Adrenal gland (tissue), 9 donors: ENCODE measurements at regions not wholly inside any gene's neighbourhood (a gene's known extent, or its start where the extent isn't known, plus 50 kb on each side); places are given as distances from the start of the nearest gene placed in this dataset.

Experiments
- DNase-seq, 7 donors: peaks; one replicate each; pipeline ENCODE4 v3.0.0-alpha.2; 2019 to 2020
- H3K27ac ChIP-seq, 5 donors: fragments of 200-600 bp; sonication (generic) in 4 of 5; 1 replicate in 3 of 5; 2 replicates in 2 of 5; pipeline versions ENCODE4 v1.5.1 to v1.8.0; 2016 to 2020; ENCODE audit warnings: mild to moderate bottlenecking in 1 of 5
- H3K27me3 ChIP-seq: fragments of 200-600 bp; 2 replicates; pipeline ENCODE4 v1.8.0; 2021
- H3K36me3 ChIP-seq, 2 donors: fragments of 200-600 bp; replicated peaks in 1 of 2; 1 replicate in 1 of 2; 2 replicates in 1 of 2; pipeline versions ENCODE4 v1.5.1 to v1.8.0; 2018 to 2022
- H3K4me1 ChIP-seq, 2 donors: fragments of 200-600 bp; replicated peaks in 1 of 2; 1 replicate in 1 of 2; 2 replicates in 1 of 2; pipeline versions ENCODE4 v1.5.1 to v1.8.0; 2018 to 2021
- H3K4me3 ChIP-seq, 4 donors: fragments of 200-600 bp; sonication (generic) in 3 of 4; one replicate each; pipeline ENCODE4 v1.5.1; 2016 to 2018
- H3K9me3 ChIP-seq, 3 donors: fragments of 200-600 bp; sonication (generic) in 1 of 3; replicated peaks in 1 of 3; 1 replicate in 2 of 3; 2 replicates in 1 of 3; pipeline versions ENCODE4 v1.5.1 to v1.8.0; 2016 to 2021
- POLR2A ChIP-seq, 2 donors: fragments of 450-650 bp; IDR thresholded peaks; one replicate each; pipeline ENCODE4 v1.6.1; 2017; ENCODE audit warnings: antibody characterized with exemption in 2 of 2, mild to moderate bottlenecking in 2 of 2, moderate library complexity in 1 of 2
- WGBS, 4 donors: extraction: QIAGEN DNeasy Blood & Tissue Kit in 2 of 4; methylation state at CpG; one replicate each; pipeline versions ENCODE4 v1.1.5 to v1.1.7; 2013 to 2017; 5-methylcytosine and 5-hydroxymethylcytosine counted together
- intact Hi-C, 2 donors: fragments of 100-400 bp; cut with DNase I; formaldehyde crosslinking; loops; one replicate each; pipeline versions ENCODE4 v1.14.1 to v1.15.0; 2022 to 2023
- TF ChIP-seq, protein P1 (sequence below), 6 experiments: fragments of 450-650 bp in 4 of 6; fragments of 200-600 bp in 2 of 6; sonication (generic) in 1 of 6; IDR thresholded peaks; 1 replicate in 5 of 6; 2 replicates in 1 of 6; pipeline versions ENCODE4 v1.5.1 to v1.8.0; 2016 to 2021; ENCODE audit warnings: antibody characterized with exemption in 6 of 6, mild to moderate bottlenecking in 2 of 6, moderate library complexity in 1 of 6
- donor health status: healthy with polysubstance abuse.
- donor health status: Bipolar disorder and iron deficiency.
- donor health status: DM: yes; HTN: yes; CAD: no.
- donor health status: DM: no; HTN: no; CAD: no.
- donor health status: DM: no; HTN: no; CAD: no.

- intact Hi-C loops, result no loop called here
- TF ChIP-seq, protein P1, sequence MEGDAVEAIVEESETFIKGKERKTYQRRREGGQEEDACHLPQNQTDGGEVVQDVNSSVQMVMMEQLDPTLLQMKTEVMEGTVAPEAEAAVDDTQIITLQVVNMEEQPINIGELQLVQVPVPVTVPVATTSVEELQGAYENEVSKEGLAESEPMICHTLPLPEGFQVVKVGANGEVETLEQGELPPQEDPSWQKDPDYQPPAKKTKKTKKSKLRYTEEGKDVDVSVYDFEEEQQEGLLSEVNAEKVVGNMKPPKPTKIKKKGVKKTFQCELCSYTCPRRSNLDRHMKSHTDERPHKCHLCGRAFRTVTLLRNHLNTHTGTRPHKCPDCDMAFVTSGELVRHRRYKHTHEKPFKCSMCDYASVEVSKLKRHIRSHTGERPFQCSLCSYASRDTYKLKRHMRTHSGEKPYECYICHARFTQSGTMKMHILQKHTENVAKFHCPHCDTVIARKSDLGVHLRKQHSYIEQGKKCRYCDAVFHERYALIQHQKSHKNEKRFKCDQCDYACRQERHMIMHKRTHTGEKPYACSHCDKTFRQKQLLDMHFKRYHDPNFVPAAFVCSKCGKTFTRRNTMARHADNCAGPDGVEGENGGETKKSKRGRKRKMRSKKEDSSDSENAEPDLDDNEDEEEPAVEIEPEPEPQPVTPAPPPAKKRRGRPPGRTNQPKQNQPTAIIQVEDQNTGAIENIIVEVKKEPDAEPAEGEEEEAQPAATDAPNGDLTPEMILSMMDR (IDR thresholded peaks at IDR 0.05), result no peak
- TF ChIP-seq POLR2A (IDR thresholded peaks at IDR 0.05), result no peak
- WGBS, 4 donors, result 88 to 98% (median 95%) methylated on average over 12 to 32 of the region's 32 CpGs
Measured at GRCh38 chr2:215615067-215615802, 179.4 kb upstream of the FN1 start.

GRCh38 chr2:215614296-215614695, 178.4 kb upstream of the FN1 start:
- DNase-seq, result no peak
- H3K4me3 ChIP-seq, result no peak overlapping the region
- H3K4me1 ChIP-seq, result peaks cover 0 to 10% of the 10 kb centered on the region in 2 donors
- H3K9me3 ChIP-seq, result no peaks in the 10 kb centered on the region
- no peak overlapping the region for H3K27ac ChIP-seq
- no peaks in the 10 kb centered on the region for H3K36me3 ChIP-seq
- intact Hi-C loops, result no loop called here
- 92 to 98% (median 95%) methylated on average over 7 of the region's 7 CpGs for WGBS, 4 donors
- H3K27me3 ChIP-seq, result no peaks in the 10 kb centered on the region
- TF ChIP-seq, protein P1 (IDR thresholded peaks at IDR 0.05), result no peak
- TF ChIP-seq POLR2A (IDR thresholded peaks at IDR 0.05), result no peak

More at GRCh38 chr2:215615067-215615802, 179.4 kb upstream of the FN1 start:
- Histone ChIP-seq H3K4me3 (no peak overlapping the region), H3K4me1 (peaks cover 5 to 19% of the 10 kb centered on the region in 2 donors), H3K27me3 (no peaks in the 10 kb centered on the region), H3K27ac (no peak overlapping the region), H3K9me3 (no peaks in the 10 kb centered on the region), H3K36me3 (no peaks in the 10 kb centered on the region)
- no peak for DNase-seq

DNA sequence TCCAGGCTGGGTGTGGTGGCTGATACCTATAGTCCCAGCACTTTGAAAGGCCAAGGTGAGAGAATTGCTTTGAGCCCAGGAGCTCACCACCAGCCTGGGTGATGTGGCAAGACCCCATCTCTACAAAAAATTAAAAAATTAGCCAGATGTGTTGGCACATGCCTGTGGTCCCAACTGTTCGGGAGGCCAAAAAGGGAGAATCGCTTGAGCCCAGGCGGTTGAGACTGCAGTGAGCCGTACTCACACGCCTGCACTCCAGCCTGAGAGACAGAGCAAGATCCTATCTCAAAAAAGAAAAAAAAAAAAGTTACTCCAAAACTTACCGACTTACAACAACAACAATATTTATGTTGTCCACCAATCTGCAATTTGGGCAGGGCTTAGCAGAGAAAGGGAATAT, 178.0 kb upstream of the FN1 start:
- WGBS, 4 donors, result 93 to 97% (median 95%) methylated on average over 6 of the region's 6 CpGs
- Histone ChIP-seq H3K27me3 (no peaks in the 10 kb centered on the region), H3K9me3 (no peaks in the 10 kb centered on the region), H3K4me1 (peaks cover 0 to 6% of the 10 kb centered on the region in 2 donors), H3K27ac (no peak overlapping the region), H3K4me3 (no peak overlapping the region), H3K36me3 (no peaks in the 10 kb centered on the region)
- TF ChIP-seq POLR2A (IDR thresholded peaks at IDR 0.05), result no peak
- TF ChIP-seq, protein P1 (IDR thresholded peaks at IDR 0.05), result no peak
- intact Hi-C loops, result no loop called here
- no peak for DNase-seq

DNA sequence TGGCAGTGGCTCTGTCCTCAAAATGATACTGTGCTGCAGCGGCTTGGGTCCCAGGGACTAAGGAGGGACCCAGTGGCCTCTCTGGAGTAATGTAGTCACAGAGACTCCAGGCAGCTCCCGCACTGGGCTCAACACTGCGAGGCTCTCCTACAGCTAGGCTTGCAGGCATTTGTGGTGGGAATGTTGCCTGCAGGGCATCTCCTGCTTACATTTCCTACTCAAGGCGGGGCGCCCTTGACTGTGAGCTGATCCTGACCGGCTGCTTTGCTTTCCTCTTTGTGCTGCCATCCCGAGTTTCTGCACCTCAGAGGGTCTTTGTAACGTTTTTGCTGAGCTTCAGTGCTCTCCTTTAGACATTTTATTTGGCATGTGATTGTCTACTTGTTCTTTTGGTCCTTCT, 177.4 kb upstream of the FN1 start:
- 79 to 92% (median 83%) methylated on average over 6 to 8 of the region's 8 CpGs for WGBS, 4 donors
- no peaks in the 10 kb centered on the region for H3K36me3 ChIP-seq
- H3K27me3 ChIP-seq, result no peaks in the 10 kb centered on the region
- DNase-seq, result no peak
- H3K4me3 ChIP-seq, result no peak overlapping the region
- no peak overlapping the region for H3K27ac ChIP-seq
- intact Hi-C loops, result no loop called here
- no peaks in the 10 kb centered on the region for H3K4me1 ChIP-seq
- TF ChIP-seq, protein P1 (IDR thresholded peaks at IDR 0.05), result no peak
- TF ChIP-seq POLR2A (IDR thresholded peaks at IDR 0.05), result no peak
- no peaks in the 10 kb centered on the region for H3K9me3 ChIP-seq
